Activated naive CD8-positive, alpha-beta T cell (primary cell): ENCODE measurements at regions not wholly inside any gene's neighbourhood (a gene's known extent, or its start where the extent isn't known, plus 50 kb on each side); places are given as distances from the start of the nearest gene placed in this dataset.

ENCODE experiments used
- H3K27ac Mint-ChIP-seq: one replicate; pipeline ENCODE4 v1.8.0; 2021; ENCODE audit warnings: mixed read lengths
- H3K27me3 Mint-ChIP-seq: one replicate; pipeline ENCODE4 v1.8.0; 2021; ENCODE audit warnings: mixed read lengths
- H3K36me3 Mint-ChIP-seq: one replicate; pipeline ENCODE4 v1.8.0; 2021; ENCODE audit warnings: mixed read lengths
- H3K4me1 Mint-ChIP-seq: one replicate; pipeline ENCODE4 v1.8.0; 2021; ENCODE audit warnings: low read depth, mixed read lengths
- H3K4me3 Mint-ChIP-seq: one replicate; pipeline ENCODE4 v1.8.0; 2021; ENCODE audit warnings: mild to moderate bottlenecking, mixed read lengths
- H3K9me3 Mint-ChIP-seq: one replicate; pipeline ENCODE4 v1.8.0; 2021; ENCODE audit warnings: low read depth, mixed read lengths

DNA sequence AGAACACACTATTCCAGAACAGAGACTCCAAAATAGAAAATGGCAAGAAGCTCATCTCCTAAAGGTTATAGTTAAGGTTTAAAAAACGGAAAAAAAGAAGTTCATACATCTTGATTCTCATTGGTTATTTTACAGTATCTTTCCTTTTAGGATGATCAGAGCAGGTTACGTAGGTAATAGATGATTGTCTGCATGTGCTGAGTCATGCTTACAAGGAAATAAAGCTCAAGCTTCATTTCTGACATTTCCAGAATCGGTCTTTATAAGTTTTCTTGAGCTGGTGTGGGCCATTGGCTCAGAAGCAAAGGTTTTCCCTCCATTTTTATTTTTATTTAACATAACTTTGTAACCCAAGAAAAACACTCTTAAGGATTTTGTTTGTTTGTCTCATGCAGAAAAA lies 1030.3 kb upstream of the CDH8 start:
- H3K36me3 Mint-ChIP-seq, result no peaks in the 10 kb centered on the region
- no peak overlapping the region for H3K27ac Mint-ChIP-seq
- H3K4me3 Mint-ChIP-seq, result no peak overlapping the region
- no peaks in the 10 kb centered on the region for H3K27me3 Mint-ChIP-seq
- H3K4me1 Mint-ChIP-seq, result no peaks in the 10 kb centered on the region
- H3K9me3 Mint-ChIP-seq, result peaks cover 26% of the 10 kb centered on the region

GRCh38 chr16:63061319-63061718 lies 1025.1 kb upstream of the CDH8 start:
- no peak overlapping the region for H3K4me3 Mint-ChIP-seq
- H3K36me3 Mint-ChIP-seq, result no peaks in the 10 kb centered on the region
- H3K27me3 Mint-ChIP-seq, result no peaks in the 10 kb centered on the region
- H3K27ac Mint-ChIP-seq, result no peak overlapping the region
- peaks cover 19% of the 10 kb centered on the region for H3K9me3 Mint-ChIP-seq
- H3K4me1 Mint-ChIP-seq, result no peaks in the 10 kb centered on the region

DNA sequence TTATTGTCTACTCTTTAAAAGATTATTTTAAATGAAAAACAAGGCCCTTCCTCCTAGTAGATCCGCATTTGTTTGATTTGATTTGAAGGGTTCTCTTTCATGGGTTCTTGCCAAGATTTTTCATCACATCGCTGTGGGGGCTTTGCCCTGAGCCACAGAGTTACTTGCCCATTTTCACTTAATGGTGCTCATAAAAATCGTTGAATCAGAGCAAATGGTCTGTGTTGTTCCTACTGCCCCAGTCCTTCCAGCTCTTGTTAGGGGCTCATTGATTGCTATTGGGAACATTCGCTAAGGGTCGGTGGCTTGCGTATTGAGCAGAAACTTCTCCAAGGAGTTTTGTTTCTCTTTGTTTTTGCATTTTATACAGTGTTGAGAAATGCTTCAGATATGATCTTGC lies 1023.4 kb upstream of the CDH8 start:
- no peaks in the 10 kb centered on the region for H3K27me3 Mint-ChIP-seq
- H3K27ac Mint-ChIP-seq, result no peak overlapping the region
- no peak overlapping the region for H3K4me3 Mint-ChIP-seq
- H3K36me3 Mint-ChIP-seq, result no peaks in the 10 kb centered on the region
- peaks cover 12% of the 10 kb centered on the region for H3K9me3 Mint-ChIP-seq
- H3K4me1 Mint-ChIP-seq, result no peaks in the 10 kb centered on the region

- no peak overlapping the region for H3K27ac Mint-ChIP-seq
- H3K4me3 Mint-ChIP-seq, result no peak overlapping the region
- no peaks in the 10 kb centered on the region for H3K4me1 Mint-ChIP-seq
- H3K9me3 Mint-ChIP-seq, result peaks cover 13% of the 10 kb centered on the region
- H3K36me3 Mint-ChIP-seq, result no peaks in the 10 kb centered on the region
- no peaks in the 10 kb centered on the region for H3K27me3 Mint-ChIP-seq
Observed at GRCh38 chr16:63057341-63057740, 1021.1 kb upstream of the CDH8 start.

GRCh38 chr16:63050391-63050790 lies 1014.2 kb upstream of the CDH8 start:
- Mint-ChIP-seq H3K27ac (no peak overlapping the region), H3K4me1 (no peaks in the 10 kb centered on the region), H3K4me3 (no peak overlapping the region), H3K27me3 (no peaks in the 10 kb centered on the region), H3K9me3 (peaks cover 14% of the 10 kb centered on the region), H3K36me3 (no peaks in the 10 kb centered on the region)

- H3K27me3 Mint-ChIP-seq, result no peaks in the 10 kb centered on the region
- H3K9me3 Mint-ChIP-seq, result peaks cover 36% of the 10 kb centered on the region
- H3K27ac Mint-ChIP-seq, result no peak overlapping the region
- H3K4me3 Mint-ChIP-seq, result no peak overlapping the region
- no peaks in the 10 kb centered on the region for H3K36me3 Mint-ChIP-seq
- no peaks in the 10 kb centered on the region for H3K4me1 Mint-ChIP-seq
Observed at GRCh38 chr16:63038397-63039106, 1002.3 kb upstream of the CDH8 start.

- H3K27me3 Mint-ChIP-seq, result no peaks in the 10 kb centered on the region
- H3K36me3 Mint-ChIP-seq, result no peaks in the 10 kb centered on the region
- no peak overlapping the region for H3K4me3 Mint-ChIP-seq
- peaks cover 37% of the 10 kb centered on the region for H3K9me3 Mint-ChIP-seq
- H3K27ac Mint-ChIP-seq, result no peak overlapping the region
- H3K4me1 Mint-ChIP-seq, result no peaks in the 10 kb centered on the region
Observed at GRCh38 chr16:63037761-63038396, 1001.6 kb upstream of the CDH8 start.

- Mint-ChIP-seq H3K9me3 (peaks cover 22% of the 10 kb centered on the region), H3K4me1 (no peaks in the 10 kb centered on the region), H3K27ac (no peak overlapping the region), H3K4me3 (no peak overlapping the region), H3K27me3 (no peaks in the 10 kb centered on the region), H3K36me3 (no peaks in the 10 kb centered on the region)
Observed at GRCh38 chr16:63018581-63019223, 982.5 kb upstream of the CDH8 start.

DNA sequence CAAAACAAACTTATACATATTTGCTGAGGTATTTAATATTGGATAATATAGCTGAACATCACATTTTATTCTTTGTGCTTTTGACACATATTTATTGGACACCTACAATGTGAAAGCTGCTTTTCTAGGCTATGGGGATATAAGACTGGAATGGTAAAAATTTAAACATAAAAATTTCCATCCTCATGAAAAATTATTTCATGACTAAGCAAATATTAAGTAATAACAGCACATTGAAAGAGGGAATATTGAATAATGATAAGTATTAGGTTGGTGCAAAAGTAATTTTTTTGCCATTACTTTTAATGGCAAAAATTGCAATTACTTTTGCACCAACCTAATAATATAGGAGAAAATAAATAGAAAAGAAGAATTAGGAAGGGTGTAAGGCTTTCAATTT lies 972.5 kb upstream of the CDH8 start:
- H3K27ac Mint-ChIP-seq, result no peak overlapping the region
- peaks cover 27% of the 10 kb centered on the region for H3K9me3 Mint-ChIP-seq
- H3K36me3 Mint-ChIP-seq, result no peaks in the 10 kb centered on the region
- H3K4me1 Mint-ChIP-seq, result no peaks in the 10 kb centered on the region
- H3K27me3 Mint-ChIP-seq, result no peaks in the 10 kb centered on the region
- no peak overlapping the region for H3K4me3 Mint-ChIP-seq

- H3K27ac Mint-ChIP-seq, result no peak overlapping the region
- H3K36me3 Mint-ChIP-seq, result no peaks in the 10 kb centered on the region
- no peaks in the 10 kb centered on the region for H3K27me3 Mint-ChIP-seq
- H3K4me1 Mint-ChIP-seq, result no peaks in the 10 kb centered on the region
- peaks cover 16% of the 10 kb centered on the region for H3K9me3 Mint-ChIP-seq
- no peak overlapping the region for H3K4me3 Mint-ChIP-seq
Observed at GRCh38 chr16:63005356-63005755, 969.1 kb upstream of the CDH8 start.

- Mint-ChIP-seq H3K9me3 (peaks cover 17% of the 10 kb centered on the region), H3K27me3 (no peaks in the 10 kb centered on the region), H3K4me1 (no peaks in the 10 kb centered on the region), H3K36me3 (no peaks in the 10 kb centered on the region), H3K4me3 (no peak overlapping the region), H3K27ac (no peak overlapping the region)
Observed at GRCh38 chr16:62989480-62989879, 953.2 kb upstream of the CDH8 start.

- no peaks in the 10 kb centered on the region for H3K4me1 Mint-ChIP-seq
- no peak overlapping the region for H3K4me3 Mint-ChIP-seq
- no peaks in the 10 kb centered on the region for H3K27me3 Mint-ChIP-seq
- H3K9me3 Mint-ChIP-seq, result peaks cover 15% of the 10 kb centered on the region
- no peaks in the 10 kb centered on the region for H3K36me3 Mint-ChIP-seq
- no peak overlapping the region for H3K27ac Mint-ChIP-seq
Observed at GRCh38 chr16:62985722-62986121, 949.5 kb upstream of the CDH8 start.

GRCh38 chr16:62978451-62978850 lies 942.2 kb upstream of the CDH8 start:
- Mint-ChIP-seq H3K27ac (no peak overlapping the region), H3K9me3 (peaks cover 5% of the 10 kb centered on the region), H3K4me3 (no peak overlapping the region), H3K27me3 (no peaks in the 10 kb centered on the region), H3K4me1 (no peaks in the 10 kb centered on the region), H3K36me3 (no peaks in the 10 kb centered on the region)

- H3K27ac Mint-ChIP-seq, result no peak overlapping the region
- no peaks in the 10 kb centered on the region for H3K27me3 Mint-ChIP-seq
- no peaks in the 10 kb centered on the region for H3K36me3 Mint-ChIP-seq
- peaks cover 11% of the 10 kb centered on the region for H3K9me3 Mint-ChIP-seq
- H3K4me1 Mint-ChIP-seq, result no peaks in the 10 kb centered on the region
- no peak overlapping the region for H3K4me3 Mint-ChIP-seq
Observed at GRCh38 chr16:62977876-62978275, 941.6 kb upstream of the CDH8 start.

- no peak overlapping the region for H3K27ac Mint-ChIP-seq
- peaks cover 14% of the 10 kb centered on the region for H3K9me3 Mint-ChIP-seq
- H3K4me1 Mint-ChIP-seq, result no peaks in the 10 kb centered on the region
- no peaks in the 10 kb centered on the region for H3K36me3 Mint-ChIP-seq
- no peaks in the 10 kb centered on the region for H3K27me3 Mint-ChIP-seq
- H3K4me3 Mint-ChIP-seq, result no peak overlapping the region
Observed at GRCh38 chr16:62974424-62974823, 938.2 kb upstream of the CDH8 start.
